ENCODE measurements at regions not wholly inside any gene's neighbourhood (a gene's known extent, or its start where the extent isn't known, plus 50 kb on each side); places are given as distances from the start of the nearest gene placed in this dataset.

GRCh38 chr2:138964418-138964817 lies 184.2 kb upstream of the NXPH2 start:
- Histone ChIP-seq H3K36me3 (no peaks in the 10 kb centered on the region), H3K9me3 (peaks cover 0 to under 1% (median 0%) of the 10 kb centered on the region in 4 donors), H3K4me1 (no peaks in the 10 kb centered on the region), H3K27ac (no peak overlapping the region), H3K27me3 (no peaks in the 10 kb centered on the region), H3K4me3 (no peak overlapping the region)
- 69 to 94% (median 85%) methylated on average over 1 of the region's 1 CpG for WGBS, 5 donors
- DNase-seq, result no peak
- TF ChIP-seq POLR2A (IDR thresholded peaks at IDR 0.05) (no peak), EP300 (IDR thresholded peaks at IDR 0.05) (no peak), CTCF (IDR thresholded peaks at IDR 0.05) (no peak), POLR2AphosphoS5 (IDR thresholded peaks at IDR 0.05) (no peak)
- intact Hi-C loops (cut with DNase I; ENCODE audit: low total_unique reads), result no loop called here

- H3K9me3 ChIP-seq, result peaks cover 0 to 5% (median 0%) of the 10 kb centered on the region in 4 donors
- no peak for DNase-seq
- intact Hi-C loops (cut with DNase I; ENCODE audit: low total_unique reads), result no loop called here
- no peaks in the 10 kb centered on the region for H3K36me3 ChIP-seq
- H3K4me3 ChIP-seq, result no peak overlapping the region
- H3K27ac ChIP-seq, result no peak overlapping the region
- H3K4me1 ChIP-seq, result no peaks in the 10 kb centered on the region
- TF ChIP-seq POLR2AphosphoS5 (IDR thresholded peaks at IDR 0.05) (no peak), CTCF (IDR thresholded peaks at IDR 0.05) (no peak), POLR2A (IDR thresholded peaks at IDR 0.05) (no peak), EP300 (IDR thresholded peaks at IDR 0.05) (no peak)
- H3K27me3 ChIP-seq, result no peaks in the 10 kb centered on the region
- WGBS, 5 donors, result 80 to 90% (median 85%) methylated on average over 5 of the region's 5 CpGs
Measured at GRCh38 chr2:138962686-138963085, 182.5 kb upstream of the NXPH2 start.

- H3K4me3 ChIP-seq, result no peak overlapping the region
- no peak overlapping the region for H3K27ac ChIP-seq
- no peaks in the 10 kb centered on the region for H3K27me3 ChIP-seq
- intact Hi-C loops (cut with DNase I; ENCODE audit: low total_unique reads), result no loop called here
- WGBS, 5 donors, result 78 to 86% (median 80%) methylated on average over 4 of the region's 4 CpGs
- no peak for DNase-seq
- peaks cover 0 to 5% (median 0%) of the 10 kb centered on the region in 4 donors for H3K9me3 ChIP-seq
- no peaks in the 10 kb centered on the region for H3K36me3 ChIP-seq
- no peaks in the 10 kb centered on the region for H3K4me1 ChIP-seq
- TF ChIP-seq POLR2AphosphoS5 (IDR thresholded peaks at IDR 0.05) (no peak), EP300 (IDR thresholded peaks at IDR 0.05) (no peak), CTCF (IDR thresholded peaks at IDR 0.05) (no peak)
Measured at GRCh38 chr2:138960191-138960590, 180.0 kb upstream of the NXPH2 start.

DNA sequence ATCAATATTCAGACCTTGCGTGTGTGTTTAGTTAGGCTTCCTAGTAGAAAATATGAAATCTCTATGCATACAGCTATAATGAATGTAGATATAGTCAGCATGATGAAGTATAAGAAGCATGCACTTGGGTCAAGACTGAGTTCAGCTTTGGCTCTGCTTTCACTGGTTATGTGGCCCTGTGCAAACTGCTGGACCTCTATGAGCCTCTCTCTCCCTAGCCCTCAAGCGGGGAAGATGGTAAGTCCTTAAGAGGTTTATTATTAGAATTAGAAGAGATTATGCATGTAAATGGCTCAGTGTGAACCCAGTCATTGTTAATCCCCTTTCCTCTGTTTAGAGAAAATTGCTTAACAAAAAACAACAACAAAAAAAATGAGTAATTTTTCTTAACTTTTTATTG lies 178.8 kb upstream of the NXPH2 start:
- intact Hi-C loops (cut with DNase I; ENCODE audit: low total_unique reads), result no loop called here
- no peak overlapping the region for H3K4me3 ChIP-seq
- no peak for DNase-seq
- no peaks in the 10 kb centered on the region for H3K36me3 ChIP-seq
- no peak overlapping the region for H3K27ac ChIP-seq
- no peaks in the 10 kb centered on the region for H3K4me1 ChIP-seq
- H3K27me3 ChIP-seq, result no peaks in the 10 kb centered on the region
- TF ChIP-seq POLR2A (IDR thresholded peaks at IDR 0.05), result no peak
- H3K9me3 ChIP-seq, result peaks cover 0 to 6% (median 2%) of the 10 kb centered on the region in 4 donors
- WGBS, 5 donors, result 86 to 95% (median 92%) methylated on average over 2 of the region's 2 CpGs

DNA sequence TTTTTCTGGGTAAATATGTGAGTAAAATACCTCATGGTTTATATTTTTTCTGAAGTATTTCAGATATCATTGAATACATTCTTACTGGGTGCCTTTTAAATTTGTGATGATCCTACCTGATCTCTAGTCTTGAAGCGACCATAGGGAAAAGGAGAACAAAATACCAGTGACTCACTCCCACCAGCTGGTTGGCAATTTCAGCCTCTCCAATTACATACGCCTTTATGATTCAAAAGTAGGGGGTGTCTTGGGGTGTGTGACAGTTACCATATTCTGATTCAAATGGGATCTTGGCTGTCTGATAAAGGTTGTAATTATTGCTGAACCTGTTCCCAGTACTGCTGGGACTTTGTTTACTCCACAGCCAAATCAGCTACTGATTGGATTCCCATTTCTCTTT lies 175.9 kb upstream of the NXPH2 start:
- WGBS, 5 donors, result 39 to 95% (median 45%) methylated on average over 1 to 2 of the region's 2 CpGs
- no peaks in the 10 kb centered on the region for H3K4me1 ChIP-seq
- peaks cover 0 to 6% (median 2%) of the 10 kb centered on the region in 4 donors for H3K9me3 ChIP-seq
- H3K36me3 ChIP-seq, result no peaks in the 10 kb centered on the region
- intact Hi-C loops (cut with DNase I; ENCODE audit: low total_unique reads), result no loop called here
- no peak overlapping the region for H3K4me3 ChIP-seq
- H3K27ac ChIP-seq, result no peak overlapping the region
- no peaks in the 10 kb centered on the region for H3K27me3 ChIP-seq
- TF ChIP-seq POLR2AphosphoS5 (IDR thresholded peaks at IDR 0.05) (no peak), EP300 (IDR thresholded peaks at IDR 0.05) (no peak), POLR2A (IDR thresholded peaks at IDR 0.05) (no peak), CTCF (IDR thresholded peaks at IDR 0.05) (no peak)
- DNase-seq, result no peak
